ENCODE measurements at regions not wholly inside any gene's neighbourhood (a gene's known extent, or its start where the extent isn't known, plus 50 kb on each side); places are given as distances from the start of the nearest gene placed in this dataset.

GRCh38 chr5:39519079-39519478 lies 94.3 kb upstream of the DAB2 start:
- TF ChIP-seq CTCF (IDR thresholded peaks at IDR 0.05) (no peak), POLR2A (IDR thresholded peaks at IDR 0.05) (no peak)
